GM23338 (cell line): ENCODE measurements at regions not wholly inside any gene's neighbourhood (a gene's known extent, or its start where the extent isn't known, plus 50 kb on each side); places are given as distances from the start of the nearest gene placed in this dataset.

Experiments
- ATAC-seq: fragments of 200-7000 bp; cut with Tn5 transposase; 3 replicates; pipeline ENCODE4 v1.9.1; 2020
- DNase-seq: peaks from one replicate; pipeline ENCODE4 v3.0.0-alpha.2; 2015; ENCODE audit warnings: low spot score
- H2AFZ ChIP-seq: fragments of 200-600 bp; sonication (generic); 2 replicates; pipeline ENCODE4 v1.8.0; 2016; ENCODE audit warnings: antibody characterized with exemption, mild to moderate bottlenecking, moderate library complexity
- H3F3A ChIP-seq: fragments of 200-600 bp; sonication (generic); replicated peaks from 2 replicates; pipeline ENCODE4 v1.8.0; 2017; ENCODE audit warnings: antibody characterized with exemption, mixed run types, low read depth
- H3K27ac ChIP-seq: fragments of 200-600 bp; sonication (generic); 2 replicates; pipeline ENCODE4 v1.6.1; 2016; ENCODE audit warnings: low read depth
- H3K27me3 ChIP-seq: fragments of 200-600 bp; sonication (generic); 2 replicates; pipeline ENCODE4 v1.8.0; 2016; ENCODE audit warnings: mild to moderate bottlenecking, mixed run types, moderate library complexity; ENCODE audit not compliant: insufficient read depth
- H3K36me3 ChIP-seq: fragments of 200-600 bp; sonication (generic); 2 replicates; pipeline ENCODE4 v1.8.0; 2016; ENCODE audit warnings: mild to moderate bottlenecking; ENCODE audit not compliant: insufficient read depth
- H3K4me1 ChIP-seq: fragments of 200-600 bp; sonication (generic); 2 replicates; pipeline ENCODE4 v1.8.0; 2016; ENCODE audit warnings: mild to moderate bottlenecking, moderate library complexity; ENCODE audit not compliant: insufficient read depth
- H3K4me2 ChIP-seq: fragments of 200-600 bp; sonication (generic); 2 replicates; pipeline ENCODE4 v1.7.1; 2017; ENCODE audit warnings: mixed run types
- H3K4me3 ChIP-seq: fragments of 200-600 bp; sonication (generic); 2 replicates; pipeline ENCODE4 v1.6.1; 2016; ENCODE audit warnings: mixed run types
- H3K79me2 ChIP-seq: fragments of 200-600 bp; sonication (generic); replicated peaks from 2 replicates; pipeline ENCODE4 v1.8.0; 2017; ENCODE audit warnings: mild to moderate bottlenecking; ENCODE audit not compliant: insufficient read depth
- H3K9me2 ChIP-seq: fragments of 200-600 bp; sonication (generic); 2 replicates; pipeline ENCODE4 v1.8.0; 2017; ENCODE audit not compliant: insufficient read depth
- H4K20me1 ChIP-seq: fragments of 200-600 bp; sonication (generic); replicated peaks from 2 replicates; pipeline ENCODE4 v1.8.0; 2017; ENCODE audit warnings: mild to moderate bottlenecking; ENCODE audit not compliant: insufficient read depth
- H3K27ac Mint-ChIP-seq: 2 replicates; pipeline ENCODE4 v1.8.0; 2020; ENCODE audit warnings: inconsistent platforms, mild to moderate bottlenecking, moderate library complexity, mixed read lengths
- H3K27me3 Mint-ChIP-seq: 3 replicates; pipeline ENCODE4 v1.8.0; 2022; ENCODE audit warnings: low read depth, mild to moderate bottlenecking, moderate library complexity, mixed read lengths, inconsistent platforms; ENCODE audit not compliant: insufficient read depth, poor library complexity
- H3K36me3 Mint-ChIP-seq: 3 replicates; pipeline ENCODE4 v1.8.0; 2021; ENCODE audit warnings: low read depth, mild to moderate bottlenecking, inconsistent platforms, moderate library complexity, mixed read lengths
- H3K4me1 Mint-ChIP-seq: 3 replicates; pipeline ENCODE4 v1.8.0; 2020; ENCODE audit warnings: mild to moderate bottlenecking, inconsistent platforms, mixed read lengths
- H3K4me3 Mint-ChIP-seq: 3 replicates; pipeline ENCODE4 v1.8.0; 2021; ENCODE audit warnings: moderate library complexity, mild to moderate bottlenecking, inconsistent platforms, mixed read lengths
- H3K9me3 Mint-ChIP-seq: 3 replicates; pipeline ENCODE4 v1.8.0; 2020; ENCODE audit warnings: moderate library complexity, mild to moderate bottlenecking, inconsistent platforms, mixed read lengths
- EZH2 ChIP-seq: fragments of 200-600 bp; sonication (generic); IDR thresholded peaks from one replicate; pipeline ENCODE4 v1.8.0; 2017; ENCODE audit warnings: antibody characterized with exemption, mild to moderate bottlenecking, low read depth; ENCODE audit not compliant: unreplicated experiment
- EZH2phosphoT487 ChIP-seq: fragments of 200-600 bp; sonication (generic); IDR thresholded peaks from one replicate; pipeline ENCODE4 v1.8.1; 2018; ENCODE audit warnings: antibody characterized with exemption; ENCODE audit not compliant: unreplicated experiment
- NANOG ChIP-seq: IDR thresholded peaks from 2 replicates; pipeline ENCODE4 v1.6.1; 2016; ENCODE audit warnings: antibody characterized with exemption, borderline replicate concordance
- STAT1 ChIP-seq: IDR thresholded peaks from one replicate; pipeline ENCODE4 v1.6.1; 2016; ENCODE audit warnings: antibody characterized with exemption; ENCODE audit not compliant: unreplicated experiment
- ZNF331 ChIP-seq: fragments of 250-450 bp; sonication (Bioruptor Pico); IDR thresholded peaks from 2 replicates; pipeline ENCODE4 v1.5.0; 2020; ENCODE audit warnings: low read depth, mild to moderate bottlenecking, moderate library complexity
- TF ChIP-seq, protein P1 (sequence below): fragments of 250-450 bp; sonication (Bioruptor Pico); IDR thresholded peaks from 2 replicates; pipeline ENCODE4 v1.5.0; 2020; ENCODE audit warnings: mild to moderate bottlenecking, moderate library complexity

GRCh38 chr7:39890411-39890810, 59.6 kb upstream of the CDK13 start (continued):
- TF ChIP-seq, protein P1, sequence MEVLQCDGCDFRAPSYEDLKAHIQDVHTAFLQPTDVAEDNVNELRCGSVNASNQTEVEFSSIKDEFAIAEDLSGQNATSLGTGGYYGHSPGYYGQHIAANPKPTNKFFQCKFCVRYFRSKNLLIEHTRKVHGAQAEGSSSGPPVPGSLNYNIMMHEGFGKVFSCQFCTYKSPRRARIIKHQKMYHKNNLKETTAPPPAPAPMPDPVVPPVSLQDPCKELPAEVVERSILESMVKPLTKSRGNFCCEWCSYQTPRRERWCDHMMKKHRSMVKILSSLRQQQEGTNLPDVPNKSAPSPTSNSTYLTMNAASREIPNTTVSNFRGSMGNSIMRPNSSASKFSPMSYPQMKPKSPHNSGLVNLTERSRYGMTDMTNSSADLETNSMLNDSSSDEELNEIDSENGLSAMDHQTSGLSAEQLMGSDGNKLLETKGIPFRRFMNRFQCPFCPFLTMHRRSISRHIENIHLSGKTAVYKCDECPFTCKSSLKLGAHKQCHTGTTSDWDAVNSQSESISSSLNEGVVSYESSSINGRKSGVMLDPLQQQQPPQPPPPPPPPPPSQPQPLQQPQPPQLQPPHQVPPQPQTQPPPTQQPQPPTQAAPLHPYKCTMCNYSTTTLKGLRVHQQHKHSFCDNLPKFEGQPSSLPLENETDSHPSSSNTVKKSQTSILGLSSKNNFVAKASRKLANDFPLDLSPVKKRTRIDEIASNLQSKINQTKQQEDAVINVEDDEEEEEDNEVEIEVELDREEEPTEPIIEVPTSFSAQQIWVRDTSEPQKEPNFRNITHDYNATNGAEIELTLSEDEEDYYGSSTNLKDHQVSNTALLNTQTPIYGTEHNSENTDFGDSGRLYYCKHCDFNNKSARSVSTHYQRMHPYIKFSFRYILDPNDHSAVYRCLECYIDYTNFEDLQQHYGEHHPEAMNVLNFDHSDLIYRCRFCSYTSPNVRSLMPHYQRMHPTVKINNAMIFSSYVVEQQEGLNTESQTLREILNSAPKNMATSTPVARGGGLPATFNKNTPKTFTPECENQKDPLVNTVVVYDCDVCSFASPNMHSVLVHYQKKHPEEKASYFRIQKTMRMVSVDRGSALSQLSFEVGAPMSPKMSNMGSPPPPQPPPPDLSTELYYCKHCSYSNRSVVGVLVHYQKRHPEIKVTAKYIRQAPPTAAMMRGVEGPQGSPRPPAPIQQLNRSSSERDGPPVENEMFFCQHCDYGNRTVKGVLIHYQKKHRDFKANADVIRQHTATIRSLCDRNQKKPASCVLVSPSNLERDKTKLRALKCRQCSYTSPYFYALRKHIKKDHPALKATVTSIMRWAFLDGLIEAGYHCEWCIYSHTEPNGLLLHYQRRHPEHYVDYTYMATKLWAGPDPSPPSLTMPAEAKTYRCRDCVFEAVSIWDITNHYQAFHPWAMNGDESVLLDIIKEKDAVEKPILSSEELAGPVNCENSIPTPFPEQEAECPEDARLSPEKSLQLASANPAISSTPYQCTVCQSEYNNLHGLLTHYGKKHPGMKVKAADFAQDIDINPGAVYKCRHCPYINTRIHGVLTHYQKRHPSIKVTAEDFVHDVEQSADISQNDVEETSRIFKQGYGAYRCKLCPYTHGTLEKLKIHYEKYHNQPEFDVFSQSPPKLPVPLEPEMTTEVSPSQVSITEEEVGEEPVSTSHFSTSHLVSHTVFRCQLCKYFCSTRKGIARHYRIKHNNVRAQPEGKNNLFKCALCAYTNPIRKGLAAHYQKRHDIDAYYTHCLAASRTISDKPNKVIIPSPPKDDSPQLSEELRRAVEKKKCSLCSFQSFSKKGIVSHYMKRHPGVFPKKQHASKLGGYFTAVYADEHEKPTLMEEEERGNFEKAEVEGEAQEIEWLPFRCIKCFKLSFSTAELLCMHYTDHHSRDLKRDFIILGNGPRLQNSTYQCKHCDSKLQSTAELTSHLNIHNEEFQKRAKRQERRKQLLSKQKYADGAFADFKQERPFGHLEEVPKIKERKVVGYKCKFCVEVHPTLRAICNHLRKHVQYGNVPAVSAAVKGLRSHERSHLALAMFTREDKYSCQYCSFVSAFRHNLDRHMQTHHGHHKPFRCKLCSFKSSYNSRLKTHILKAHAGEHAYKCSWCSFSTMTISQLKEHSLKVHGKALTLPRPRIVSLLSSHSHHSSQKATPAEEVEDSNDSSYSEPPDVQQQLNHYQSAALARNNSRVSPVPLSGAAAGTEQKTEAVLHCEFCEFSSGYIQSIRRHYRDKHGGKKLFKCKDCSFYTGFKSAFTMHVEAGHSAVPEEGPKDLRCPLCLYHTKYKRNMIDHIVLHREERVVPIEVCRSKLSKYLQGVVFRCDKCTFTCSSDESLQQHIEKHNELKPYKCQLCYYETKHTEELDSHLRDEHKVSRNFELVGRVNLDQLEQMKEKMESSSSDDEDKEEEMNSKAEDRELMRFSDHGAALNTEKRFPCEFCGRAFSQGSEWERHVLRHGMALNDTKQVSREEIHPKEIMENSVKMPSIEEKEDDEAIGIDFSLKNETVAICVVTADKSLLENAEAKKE, result no peak
- TF ChIP-seq NANOG (no peak), STAT1 (no peak), ZNF331 (no peak), EZH2phosphoT487 (no peak)

DNA sequence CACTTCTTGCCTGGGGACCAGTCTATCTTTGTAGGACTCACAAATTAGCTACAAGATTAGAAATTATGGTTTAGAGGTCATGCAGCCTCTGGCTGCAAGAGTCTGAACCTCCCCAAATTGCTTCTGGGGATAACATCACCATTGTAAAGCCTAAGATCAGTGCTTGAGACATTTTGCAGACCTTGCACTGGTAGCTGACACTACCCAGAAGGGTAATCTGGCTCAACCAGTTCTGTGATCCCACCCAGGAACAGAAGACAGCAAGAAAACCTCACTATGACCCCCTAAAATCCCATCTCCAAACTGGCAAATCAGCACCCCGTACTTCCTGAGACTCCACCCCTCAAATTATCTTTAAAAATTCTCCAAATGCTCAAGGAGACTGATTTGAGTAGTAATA, 58.2 kb upstream of the CDK13 start:
- Mint-ChIP-seq H3K4me3 (no peak overlapping the region), H3K27me3 (no peaks in the 10 kb centered on the region), H3K9me3 (no peaks in the 10 kb centered on the region), H3K27ac (no peak overlapping the region), H3K4me1 (peaks cover 3% of the 10 kb centered on the region; the same call in 1 of the 3 replicates), H3K36me3 (no peaks in the 10 kb centered on the region)
- no peaks in the 10 kb centered on the region for H3F3A ChIP-seq
- H3K4me2 ChIP-seq, result no peak overlapping the region
- H3K4me1 ChIP-seq, result no peaks in the 10 kb centered on the region; the same call in 1 of the 2 replicates
- H3K4me3 ChIP-seq, result no peak overlapping the region
- no peak for DNase-seq
- no peak for ATAC-seq
- peak overlapping the region; percentile 28; the same call in 1 of the 2 replicates for H2AFZ ChIP-seq
- H4K20me1 ChIP-seq, result no peaks in the 10 kb centered on the region
- TF ChIP-seq EZH2 (no peak), EZH2phosphoT487 (no peak), ZNF331 (no peak)
- no peaks in the 10 kb centered on the region for H3K27me3 ChIP-seq
- no peak overlapping the region for H3K27ac ChIP-seq
- no peaks in the 10 kb centered on the region for H3K79me2 ChIP-seq
- H3K36me3 ChIP-seq, result no peaks in the 10 kb centered on the region
- no peaks in the 10 kb centered on the region for H3K9me2 ChIP-seq
